HTR-8/SVneo (cell line): ENCODE measurements at regions not wholly inside any gene's neighbourhood (a gene's known extent, or its start where the extent isn't known, plus 50 kb on each side); places are given as distances from the start of the nearest gene placed in this dataset.
"Not testable (repeated sequence)": the region's sequence is repeated elsewhere in the genome, so short reads cannot be mapped to it uniquely, and the experiment has no call there.

ENCODE experiments used
- DNase-seq: peaks from one replicate; pipeline ENCODE4 v3.0.0; 2011; ENCODE audit warnings: low spot score, mixed read lengths; ENCODE audit not compliant: insufficient read length
- FAIRE-seq: peaks from 2 replicates; lab custom pipeline; 2011; peaks lifted over from hg19 to GRCh38; lab: Jason Lieb, UNC

GRCh38 chr13:52324831-52325230 lies 81.1 kb downstream of the THSD1 start:
- DNase-seq, FAIRE-seq: not testable (repeated sequence)

GRCh38 chr13:52319876-52320275 lies 86.1 kb downstream of the THSD1 start:
- no peak for FAIRE-seq

GRCh38 chr13:52309833-52310232 lies 96.1 kb downstream of the THSD1 start:
- FAIRE-seq, DNase-seq: not testable (repeated sequence)

More at GRCh38 chr13:52319876-52320275, 86.1 kb downstream of the THSD1 start:
- no peak for DNase-seq

GRCh38 chr13:52306336-52306735 lies 99.6 kb downstream of the THSD1 start:
- FAIRE-seq, DNase-seq: not testable (repeated sequence)

- FAIRE-seq, DNase-seq: not testable (repeated sequence)
These were observed 102.9 kb downstream of the THSD1 start for GRCh38 chr13:52303098-52303497.

- DNase-seq, FAIRE-seq: not testable (repeated sequence)
These were observed 103.3 kb downstream of the THSD1 start for GRCh38 chr13:52302688-52303087.

- not testable (repeated sequence) for FAIRE-seq, DNase-seq
These were observed 104.1 kb downstream of the THSD1 start for GRCh38 chr13:52301810-52302400.

- FAIRE-seq, DNase-seq: not testable (repeated sequence)
These were observed 107.8 kb downstream of the THSD1 start for GRCh38 chr13:52298079-52298661.

GRCh38 chr13:52288891-52289290 lies 117.1 kb downstream of the THSD1 start:
- DNase-seq: not testable (repeated sequence)
- peak; percentile 44 for FAIRE-seq

GRCh38 chr13:52281387-52281786 lies 122.0 kb upstream of the NEK3 start:
- not testable (repeated sequence) for FAIRE-seq, DNase-seq

GRCh38 chr13:52279408-52279807 lies 120.0 kb upstream of the NEK3 start:
- not testable (repeated sequence) for DNase-seq, FAIRE-seq

- not testable (repeated sequence) for FAIRE-seq, DNase-seq
These were observed 94.9 kb upstream of the NEK3 start for GRCh38 chr13:52254299-52254698.

- not testable (repeated sequence) for DNase-seq, FAIRE-seq
These were observed 81.4 kb upstream of the NEK3 start for GRCh38 chr13:52240752-52241151.

GRCh38 chr13:52235900-52236595 lies 76.7 kb upstream of the NEK3 start:
- FAIRE-seq, DNase-seq: not testable (repeated sequence)

- not testable (repeated sequence) for FAIRE-seq
These were observed 75.5 kb upstream of the NEK3 start for GRCh38 chr13:52234928-52235327.

GRCh38 chr13:52223063-52223462 lies 63.7 kb upstream of the NEK3 start:
- not testable (repeated sequence) for FAIRE-seq, DNase-seq

More at GRCh38 chr13:52234928-52235327, 75.5 kb upstream of the NEK3 start:
- DNase-seq: not testable (repeated sequence)

GRCh38 chr13:52213920-52214319 lies 54.5 kb upstream of the NEK3 start:
- not testable (repeated sequence) for FAIRE-seq, DNase-seq

- not testable (repeated sequence) for DNase-seq, FAIRE-seq
These were observed 53.5 kb upstream of the NEK3 start for GRCh38 chr13:52212886-52213285.

- not testable (repeated sequence) for FAIRE-seq, DNase-seq
These were observed 52.0 kb upstream of the NEK3 start for GRCh38 chr13:52211416-52211776.

- not testable (repeated sequence) for DNase-seq, FAIRE-seq
These were observed 51.4 kb upstream of the NEK3 start for GRCh38 chr13:52210564-52211415.
